ENCODE measurements at regions not wholly inside any gene's neighbourhood (a gene's known extent, or its start where the extent isn't known, plus 50 kb on each side); places are given as distances from the start of the nearest gene placed in this dataset.

DNA sequence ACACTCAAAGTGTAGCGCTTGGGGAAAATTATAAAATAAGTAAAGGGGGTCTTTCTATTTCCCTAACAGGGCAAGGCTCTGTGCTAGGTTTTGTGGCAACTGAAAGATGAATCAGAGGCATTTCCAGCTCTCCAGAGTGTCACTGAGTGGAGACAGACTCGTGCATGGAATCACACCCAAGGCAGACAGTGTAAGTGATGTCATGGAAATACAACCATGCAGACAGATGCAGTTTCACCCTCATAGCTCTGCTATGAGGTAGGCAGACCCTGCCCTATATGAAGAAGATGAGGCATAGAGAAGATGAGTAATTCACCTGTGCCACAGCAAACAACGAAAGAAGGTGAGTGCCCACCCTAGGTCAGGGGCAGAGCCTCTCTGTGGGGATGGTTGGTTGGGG lies 57.2 kb upstream of the PITRM1 start:
- TF ChIP-seq, protein P1, sequence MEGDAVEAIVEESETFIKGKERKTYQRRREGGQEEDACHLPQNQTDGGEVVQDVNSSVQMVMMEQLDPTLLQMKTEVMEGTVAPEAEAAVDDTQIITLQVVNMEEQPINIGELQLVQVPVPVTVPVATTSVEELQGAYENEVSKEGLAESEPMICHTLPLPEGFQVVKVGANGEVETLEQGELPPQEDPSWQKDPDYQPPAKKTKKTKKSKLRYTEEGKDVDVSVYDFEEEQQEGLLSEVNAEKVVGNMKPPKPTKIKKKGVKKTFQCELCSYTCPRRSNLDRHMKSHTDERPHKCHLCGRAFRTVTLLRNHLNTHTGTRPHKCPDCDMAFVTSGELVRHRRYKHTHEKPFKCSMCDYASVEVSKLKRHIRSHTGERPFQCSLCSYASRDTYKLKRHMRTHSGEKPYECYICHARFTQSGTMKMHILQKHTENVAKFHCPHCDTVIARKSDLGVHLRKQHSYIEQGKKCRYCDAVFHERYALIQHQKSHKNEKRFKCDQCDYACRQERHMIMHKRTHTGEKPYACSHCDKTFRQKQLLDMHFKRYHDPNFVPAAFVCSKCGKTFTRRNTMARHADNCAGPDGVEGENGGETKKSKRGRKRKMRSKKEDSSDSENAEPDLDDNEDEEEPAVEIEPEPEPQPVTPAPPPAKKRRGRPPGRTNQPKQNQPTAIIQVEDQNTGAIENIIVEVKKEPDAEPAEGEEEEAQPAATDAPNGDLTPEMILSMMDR (IDR thresholded peaks at IDR 0.05) = no peak
- TF ChIP-seq EZH2phosphoT487 (IDR thresholded peaks at IDR 0.05) = no peak
- no peak for TF ChIP-seq EZH2 (IDR thresholded peaks at IDR 0.05)

Data from neural progenitor cell (in vitro differentiated cells).